Body of pancreas (tissue), 4 donors: ENCODE measurements at regions not wholly inside any gene's neighbourhood (a gene's known extent, or its start where the extent isn't known, plus 50 kb on each side); places are given as distances from the start of the nearest gene placed in this dataset.

Experiments used
- ATAC-seq: fragments of 150-250 bp; one replicate; pipeline ENCODE4 v1.9.1; 2016
- DNase-seq, 4 donors: peaks; one replicate each; pipeline ENCODE4 v3.0.0-alpha.2; 2019
- H3K27ac ChIP-seq, 4 donors: fragments of 200-600 bp; sonication (generic); 1 replicate in 3 of 4; 2 replicates in 1 of 4; pipeline versions ENCODE4 v1.5.1 to v1.6.1; 2016 to 2019; ENCODE audit warnings: mild to moderate bottlenecking in 1 of 4, mixed read lengths in 1 of 4, moderate library complexity in 1 of 4
- H3K27me3 ChIP-seq, 2 donors: fragments of 200-600 bp; sonication (generic); one replicate each; pipeline ENCODE4 v1.6.0; 2016; ENCODE audit warnings: mild to moderate bottlenecking in 1 of 2
- H3K36me3 ChIP-seq, 2 donors: fragments of 200-600 bp; sonication (generic); replicated peaks in 1 of 2; 2 replicates each; pipeline ENCODE4 v1.5.1; 2016; ENCODE audit warnings: low read depth in 2 of 2; ENCODE audit not compliant: insufficient read depth in 1 of 2
- H3K4me1 ChIP-seq: fragments of 200-600 bp; sonication (generic); one replicate; pipeline ENCODE4 v1.6.0; 2016
- H3K4me3 ChIP-seq, 2 donors: fragments of 200-600 bp; sonication (generic); 1 replicate in 1 of 2; 2 replicates in 1 of 2; pipeline ENCODE4 v1.5.1; 2016 to 2019
- H3K9me3 ChIP-seq, 3 donors: fragments of 200-600 bp; sonication (generic); 1 replicate in 2 of 3; 2 replicates in 1 of 3; pipeline ENCODE4 v1.5.1; 2016
- POLR2A ChIP-seq, 3 donors: fragments of 450-650 bp; IDR thresholded peaks; one replicate each; pipeline ENCODE4 v1.6.1; 2016; ENCODE audit warnings: antibody characterized with exemption in 3 of 3, mild to moderate bottlenecking in 2 of 3
- WGBS, 2 donors: methylation state at CpG; one replicate each; pipeline ENCODE4 v1.1.5; 2017; 5-methylcytosine and 5-hydroxymethylcytosine counted together
- intact Hi-C: fragments of 100-400 bp; cut with DNase I; formaldehyde crosslinking; loops from one replicate; pipeline ENCODE4 v1.15.1; 2023
- TF ChIP-seq, protein P1 (sequence below), 7 experiments: fragments of 450-650 bp in 4 of 7; fragments of 200-600 bp in 3 of 7; sonication (generic) in 3 of 7; IDR thresholded peaks; one replicate each; pipeline ENCODE4 v1.5.1; 2016 to 2019; ENCODE audit warnings: antibody characterized with exemption in 7 of 7

DNA sequence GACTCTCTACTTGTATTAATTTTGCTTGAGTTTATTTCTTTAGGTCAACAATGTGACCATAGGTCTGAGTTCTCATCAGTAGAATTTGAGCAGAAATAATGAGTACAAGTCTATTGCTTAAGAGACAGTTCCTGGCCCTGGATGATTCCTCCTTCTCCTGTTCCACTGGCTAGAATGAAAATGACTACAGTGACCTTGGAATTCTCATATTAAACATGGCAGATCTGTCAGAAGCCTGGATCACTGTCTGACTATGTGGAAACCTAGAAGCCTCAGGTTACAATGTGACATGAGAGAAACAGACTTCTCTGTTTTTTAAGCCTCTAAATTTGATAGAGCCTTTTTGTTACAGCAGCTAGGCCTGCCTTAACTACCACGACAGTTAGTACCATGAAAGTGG, 82.9 kb upstream of the MED14 start:
- WGBS, 2 donors: 82 to 100% methylated on average over 1 of the region's 1 CpG
- TF ChIP-seq, protein P1, sequence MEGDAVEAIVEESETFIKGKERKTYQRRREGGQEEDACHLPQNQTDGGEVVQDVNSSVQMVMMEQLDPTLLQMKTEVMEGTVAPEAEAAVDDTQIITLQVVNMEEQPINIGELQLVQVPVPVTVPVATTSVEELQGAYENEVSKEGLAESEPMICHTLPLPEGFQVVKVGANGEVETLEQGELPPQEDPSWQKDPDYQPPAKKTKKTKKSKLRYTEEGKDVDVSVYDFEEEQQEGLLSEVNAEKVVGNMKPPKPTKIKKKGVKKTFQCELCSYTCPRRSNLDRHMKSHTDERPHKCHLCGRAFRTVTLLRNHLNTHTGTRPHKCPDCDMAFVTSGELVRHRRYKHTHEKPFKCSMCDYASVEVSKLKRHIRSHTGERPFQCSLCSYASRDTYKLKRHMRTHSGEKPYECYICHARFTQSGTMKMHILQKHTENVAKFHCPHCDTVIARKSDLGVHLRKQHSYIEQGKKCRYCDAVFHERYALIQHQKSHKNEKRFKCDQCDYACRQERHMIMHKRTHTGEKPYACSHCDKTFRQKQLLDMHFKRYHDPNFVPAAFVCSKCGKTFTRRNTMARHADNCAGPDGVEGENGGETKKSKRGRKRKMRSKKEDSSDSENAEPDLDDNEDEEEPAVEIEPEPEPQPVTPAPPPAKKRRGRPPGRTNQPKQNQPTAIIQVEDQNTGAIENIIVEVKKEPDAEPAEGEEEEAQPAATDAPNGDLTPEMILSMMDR (IDR thresholded peaks at IDR 0.05): no peak
- TF ChIP-seq POLR2A (IDR thresholded peaks at IDR 0.05): no peak
- DNase-seq: no peak
- no peak for ATAC-seq
- Histone ChIP-seq H3K36me3 (no peaks in the 10 kb centered on the region), H3K9me3 (no peaks in the 10 kb centered on the region), H3K4me3 (no peak overlapping the region), H3K27ac (no peak overlapping the region), H3K4me1 (no peaks in the 10 kb centered on the region), H3K27me3 (no peaks in the 10 kb centered on the region)
- intact Hi-C loops: no loop called here

DNA sequence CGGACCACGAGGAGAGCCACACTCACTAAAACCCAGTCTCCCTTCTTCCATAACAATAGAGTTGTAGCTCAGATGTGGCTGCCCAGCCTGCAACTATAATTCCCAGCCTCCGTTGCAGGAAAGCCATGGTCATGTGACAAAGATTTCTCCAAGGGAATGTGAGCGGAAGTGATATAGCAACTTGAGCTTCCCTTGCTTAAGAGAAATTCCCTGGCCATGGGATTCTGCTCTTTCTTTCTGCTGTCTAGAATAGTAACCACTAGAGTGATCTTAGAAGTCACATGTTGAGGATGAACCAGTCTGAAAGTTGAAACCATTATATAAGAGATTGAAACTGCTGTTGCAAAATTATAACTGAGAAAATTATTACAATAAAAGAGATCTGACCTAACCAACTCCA, 86.4 kb upstream of the MED14 start:
- H3K27me3 ChIP-seq: no peaks in the 10 kb centered on the region
- DNase-seq: no peak
- no peak for TF ChIP-seq POLR2A (IDR thresholded peaks at IDR 0.05)
- TF ChIP-seq, protein P1 (IDR thresholded peaks at IDR 0.05): no peak
- no peaks in the 10 kb centered on the region for H3K4me1 ChIP-seq
- no peaks in the 10 kb centered on the region for H3K9me3 ChIP-seq
- H3K36me3 ChIP-seq: no peaks in the 10 kb centered on the region
- no peak overlapping the region for H3K4me3 ChIP-seq
- ATAC-seq: no peak
- WGBS, 2 donors: 85 to 86% methylated on average over 4 of the region's 4 CpGs
- H3K27ac ChIP-seq: no peak overlapping the region
- intact Hi-C loops: no loop called here

DNA sequence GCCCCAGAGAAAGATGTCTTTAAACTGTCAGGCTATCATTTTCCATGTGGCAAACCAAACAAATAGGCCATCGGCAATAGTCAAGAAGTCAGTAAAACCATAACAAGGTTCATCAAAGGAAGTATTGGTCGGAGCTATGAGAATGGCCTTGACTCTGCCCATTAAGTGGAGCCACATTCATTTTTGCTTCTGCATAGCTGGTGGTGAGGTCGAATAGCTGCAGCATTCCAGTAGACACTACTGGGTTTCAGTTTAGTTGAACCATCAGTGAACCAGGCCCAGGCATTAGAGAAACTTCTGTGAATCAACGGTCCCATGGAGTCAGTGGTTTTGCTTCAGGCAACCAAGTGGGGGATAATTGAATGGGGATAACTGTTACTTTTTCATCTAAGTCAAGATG, 92.0 kb upstream of the MED14 start:
- ATAC-seq (no peak), DNase-seq (no peak)
- H3K4me1 ChIP-seq: no peaks in the 10 kb centered on the region
- WGBS, 2 donors: 94 to 100% methylated on average over 3 to 4 of the region's 4 CpGs
- no peaks in the 10 kb centered on the region for H3K9me3 ChIP-seq
- intact Hi-C loops: no loop called here
- H3K27me3 ChIP-seq: no peaks in the 10 kb centered on the region
- no peak overlapping the region for H3K27ac ChIP-seq
- H3K4me3 ChIP-seq: no peak overlapping the region
- TF ChIP-seq POLR2A (IDR thresholded peaks at IDR 0.05): no peak
- TF ChIP-seq, protein P1 (IDR thresholded peaks at IDR 0.05): no peak
- no peaks in the 10 kb centered on the region for H3K36me3 ChIP-seq

DNA sequence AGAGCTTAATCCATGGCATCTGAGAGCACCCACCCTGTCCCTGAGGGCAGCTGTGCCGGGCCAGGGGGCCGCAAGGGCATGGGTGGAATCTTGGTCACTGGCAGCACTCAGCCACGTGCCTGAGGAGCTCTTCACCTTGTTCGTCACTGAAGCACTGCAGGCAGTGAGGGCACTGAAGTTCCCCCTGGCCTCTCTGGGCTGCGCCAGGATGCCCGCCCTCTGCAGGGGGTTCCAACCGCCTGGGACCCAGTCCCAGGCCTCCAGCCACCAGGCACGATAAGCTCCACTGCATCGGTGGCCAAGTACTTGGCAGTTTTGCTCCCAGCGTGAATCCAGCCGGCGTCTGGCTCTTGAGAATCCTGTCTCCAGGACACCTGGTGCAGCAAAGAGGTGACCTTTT, 96.4 kb upstream of the MED14 start:
- WGBS, 2 donors: 69% methylated on average over 6 of the region's 12 CpGs; no CpG with 5 or more reads in 1 of the 2 donors
- H3K27ac ChIP-seq: no peak overlapping the region
- H3K4me1 ChIP-seq: no peaks in the 10 kb centered on the region
- ATAC-seq: no peak
- intact Hi-C loops: no loop called here
- no peak for DNase-seq
- no peaks in the 10 kb centered on the region for H3K27me3 ChIP-seq
- H3K9me3 ChIP-seq: no peaks in the 10 kb centered on the region
- H3K36me3 ChIP-seq: no peaks in the 10 kb centered on the region
- no peak overlapping the region for H3K4me3 ChIP-seq
- no peak for TF ChIP-seq POLR2A (IDR thresholded peaks at IDR 0.05)
- TF ChIP-seq, protein P1 (IDR thresholded peaks at IDR 0.05): no peak

DNA sequence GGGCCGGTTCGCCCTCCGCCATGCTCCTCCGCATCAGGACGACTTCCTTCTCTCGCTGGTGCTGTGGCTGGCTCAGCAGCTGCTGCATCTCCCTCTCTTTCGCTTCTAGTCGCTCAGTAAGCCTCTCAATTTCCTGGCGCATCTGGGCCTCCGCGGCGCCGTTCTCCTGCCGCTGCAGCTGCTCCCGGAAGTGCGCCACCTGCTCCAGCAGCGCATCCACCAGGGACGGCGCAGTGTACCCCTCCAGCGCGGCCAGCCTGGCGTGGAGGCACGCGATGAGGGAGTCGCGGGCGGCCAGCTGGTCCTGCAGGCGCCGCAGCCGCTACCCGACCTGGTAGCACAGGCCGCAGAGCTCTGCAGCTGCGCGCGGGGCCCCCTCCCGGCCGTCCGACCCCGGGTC, 97.4 kb upstream of the MED14 start:
- Histone ChIP-seq H3K4me3 (no peak overlapping the region), H3K9me3 (no peaks in the 10 kb centered on the region), H3K36me3 (no peaks in the 10 kb centered on the region), H3K27ac (no peak overlapping the region), H3K27me3 (no peaks in the 10 kb centered on the region), H3K4me1 (no peaks in the 10 kb centered on the region)
- TF ChIP-seq POLR2A (IDR thresholded peaks at IDR 0.05): no peak
- TF ChIP-seq, protein P1 (IDR thresholded peaks at IDR 0.05): no peak
- 90% methylated on average over 8 of the region's 39 CpGs; no CpG with 5 or more reads in 1 of the 2 donors for WGBS, 2 donors
- ATAC-seq (no peak), DNase-seq (no peak)
- intact Hi-C loops: no loop called here
